ENCODE measurements at regions not wholly inside any gene's neighbourhood (a gene's known extent, or its start where the extent isn't known, plus 50 kb on each side); places are given as distances from the start of the nearest gene placed in this dataset.

GRCh38 chr17:14737984-14738651, 437.2 kb downstream of the HS3ST3B1 start (continued):
- TF ChIP-seq ZNF704 (CRISPR knock-in tag; IDR thresholded peaks at IDR 0.05; ENCODE audit: borderline replicate concordance) (no peak), KDM5A (IDR thresholded peaks at IDR 0.05; ENCODE audit: borderline replicate concordance, low read length) (no peak), ZNF274 (CRISPR knock-in tag; IDR thresholded peaks at IDR 0.05) (no peak), CBX5 (CRISPR knock-in tag; IDR thresholded peaks at IDR 0.05; ENCODE audit: borderline replicate concordance) (peak; percentile 48; the same call in 1 of the 2 replicates), HOMEZ (CRISPR knock-in tag; IDR thresholded peaks at IDR 0.05; ENCODE audit: low read depth) (peak; percentile 76; the same call in 1 of the 2 replicates), ZNF296 (CRISPR knock-in tag; conservative IDR thresholded peaks at IDR 0.05) (no peak), ZNF335 (CRISPR knock-in tag; IDR thresholded peaks at IDR 0.05) (peak; percentile 68; the same call in 1 of the 2 replicates), NRL (CRISPR knock-in tag; IDR thresholded peaks at IDR 0.05; ENCODE audit: borderline replicate concordance) (0 out of 2 replicates have a peak, but pooled peaks have one; percentile 50), RNF219 (CRISPR knock-in tag; IDR thresholded peaks at IDR 0.05) (no peak), NFE2L1 (CRISPR knock-in tag; IDR thresholded peaks at IDR 0.05; ENCODE audit: borderline replicate concordance) (peak; percentile 70; the same call in 1 of the 2 replicates), HOXA9 (CRISPR knock-in tag; IDR thresholded peaks at IDR 0.05; ENCODE audit: borderline replicate concordance) (no peak), ATF1 (CRISPR knock-in tag; IDR thresholded peaks at IDR 0.05) (no peak), ZNF503 (CRISPR knock-in tag; IDR thresholded peaks at IDR 0.05) (no peak), GMEB2 (CRISPR knock-in tag; IDR thresholded peaks at IDR 0.05; ENCODE audit: low read depth) (0 out of 2 replicates have a peak, but pooled peaks have one; percentile 11), ATF7 (IDR thresholded peaks at IDR 0.05) (no peak), ATF7 (CRISPR knock-in tag; IDR thresholded peaks at IDR 0.05) (peak; percentile 46; the same call in 1 of the 2 replicates)

Measured in HepG2 (cell line).